DND-41 (cell line): ENCODE measurements at regions not wholly inside any gene's neighbourhood (a gene's known extent, or its start where the extent isn't known, plus 50 kb on each side); places are given as distances from the start of the nearest gene placed in this dataset.

ENCODE experiments used
- ATAC-seq: fragments of 200-7000 bp; cut with Tn5 transposase; 3 replicates; pipeline ENCODE4 v1.9.1; 2021; ENCODE audit warnings: low read depth; ENCODE audit not compliant: insufficient read depth
- DNase-seq: peaks from one replicate; pipeline ENCODE4 v3.0.0-alpha.2; 2020
- H2AFZ ChIP-seq: 2 replicates; pipeline ENCODE4 v1.6.0; 2012; ENCODE audit warnings: low read depth, low read length
- H3K27ac ChIP-seq: 2 replicates; pipeline ENCODE4 v1.5.1; 2012; ENCODE audit warnings: low read length, inconsistent platforms
- H3K27me3 ChIP-seq: fragments of 200-600 bp; sonication (generic); 2 replicates; pipeline ENCODE4 v1.6.0; 2012; ENCODE audit warnings: low read length, mild to moderate bottlenecking, inconsistent platforms; ENCODE audit not compliant: insufficient read depth, poor library complexity
- H3K36me3 ChIP-seq: 2 replicates; pipeline ENCODE4 v1.5.1; 2012; ENCODE audit warnings: low read length, inconsistent platforms; ENCODE audit not compliant: insufficient read depth
- H3K4me1 ChIP-seq: 2 replicates; pipeline ENCODE4 v1.5.1; 2012; ENCODE audit warnings: mild to moderate bottlenecking, low read length; ENCODE audit not compliant: insufficient read depth
- H3K4me2 ChIP-seq: 2 replicates; pipeline ENCODE4 v1.6.0; 2012; ENCODE audit warnings: mild to moderate bottlenecking, moderate library complexity, low read length, inconsistent platforms; ENCODE audit not compliant: insufficient read depth
- H3K4me3 ChIP-seq, 2 experiments: fragments of 200-600 bp in 1 of 2; shearing (Covaris generic) in 1 of 2; 2 replicates each; pipeline ENCODE4 v1.5.1; 2012 to 2016; ENCODE audit warnings: inconsistent platforms in 2 of 2, low read length in 2 of 2, mild to moderate bottlenecking in 2 of 2, low read depth in 1 of 2, moderate library complexity in 1 of 2
- H3K79me2 ChIP-seq: 2 replicates; pipeline ENCODE4 v1.6.0; 2012; ENCODE audit warnings: low read length, inconsistent platforms; ENCODE audit not compliant: insufficient read depth
- H3K9ac ChIP-seq: 2 replicates; pipeline ENCODE4 v1.6.0; 2012; ENCODE audit warnings: low read depth, mild to moderate bottlenecking, inconsistent platforms, low read length, moderate library complexity
- H3K9me3 ChIP-seq: 2 replicates; pipeline ENCODE4 v1.5.1; 2012; ENCODE audit warnings: low read length, moderate library complexity, mild to moderate bottlenecking, inconsistent platforms; ENCODE audit not compliant: insufficient read depth, severe bottlenecking
- H4K20me1 ChIP-seq: 2 replicates; pipeline ENCODE4 v1.6.0; 2012; ENCODE audit warnings: low read length; ENCODE audit not compliant: insufficient read depth
- CTCF ChIP-seq: IDR thresholded peaks from 2 replicates; pipeline ENCODE4 v1.5.1; 2012; ENCODE audit warnings: borderline replicate concordance, low read length, moderate library complexity, mild to moderate bottlenecking; ENCODE audit not compliant: poor library complexity, severe bottlenecking; ENCODE audit errors: extremely low read depth
- EZH2 ChIP-seq: IDR thresholded peaks from 3 replicates; pipeline ENCODE4 v1.6.1; 2012; ENCODE audit warnings: borderline replicate concordance, low read depth, mild to moderate bottlenecking, moderate library complexity, low read length, inconsistent platforms; ENCODE audit not compliant: severe bottlenecking

GRCh38 chr2:120814352-120814751 lies 78.7 kb downstream of the GLI2 start:
- Histone ChIP-seq H3K4me3 (no peak overlapping the region), H3K27ac (no peak overlapping the region), H3K9ac (no peak overlapping the region), H3K9me3 (no peaks in the 10 kb centered on the region), H3K4me2 (no peak overlapping the region), H2AFZ (no peak overlapping the region), H3K36me3 (no peaks in the 10 kb centered on the region), H3K4me1 (no peaks in the 10 kb centered on the region), H3K27me3 (no peaks in the 10 kb centered on the region), H4K20me1 (no peaks in the 10 kb centered on the region), H3K79me2 (no peaks in the 10 kb centered on the region)
- DNase-seq (no peak), ATAC-seq (no peak)
- TF ChIP-seq CTCF (no peak), EZH2 (no peak)

- no peak overlapping the region for H3K27ac ChIP-seq
- no peak overlapping the region for H3K4me2 ChIP-seq
- no peaks in the 10 kb centered on the region for H3K79me2 ChIP-seq
- H3K36me3 ChIP-seq = no peaks in the 10 kb centered on the region
- TF ChIP-seq CTCF (no peak), EZH2 (no peak)
- H3K4me3 ChIP-seq = no peak overlapping the region
- H4K20me1 ChIP-seq = no peaks in the 10 kb centered on the region
- no peaks in the 10 kb centered on the region for H3K9me3 ChIP-seq
- H3K9ac ChIP-seq = no peak overlapping the region
- H3K27me3 ChIP-seq = no peaks in the 10 kb centered on the region
- no peaks in the 10 kb centered on the region for H3K4me1 ChIP-seq
- H2AFZ ChIP-seq = no peak overlapping the region
- no peak for DNase-seq
- no peak for ATAC-seq
These were observed 79.6 kb downstream of the GLI2 start for GRCh38 chr2:120815292-120815691.

- Histone ChIP-seq H3K27me3 (no peaks in the 10 kb centered on the region), H3K9me3 (no peaks in the 10 kb centered on the region), H3K4me1 (no peaks in the 10 kb centered on the region), H3K79me2 (no peaks in the 10 kb centered on the region), H3K4me2 (no peak overlapping the region), H3K27ac (no peak overlapping the region), H2AFZ (no peak overlapping the region), H3K36me3 (no peaks in the 10 kb centered on the region), H3K4me3 (no peak overlapping the region), H3K9ac (no peak overlapping the region), H4K20me1 (no peaks in the 10 kb centered on the region)
- ATAC-seq = no peak
- no peak for DNase-seq
- TF ChIP-seq CTCF (no peak), EZH2 (no peak)
These were observed 81.7 kb downstream of the GLI2 start for GRCh38 chr2:120817136-120817955.
